Keratinocyte (primary cell): ENCODE measurements at regions not wholly inside any gene's neighbourhood (a gene's known extent, or its start where the extent isn't known, plus 50 kb on each side); places are given as distances from the start of the nearest gene placed in this dataset.

Source experiments
- DNase-seq: peaks from one replicate; pipeline ENCODE4 v3.0.0-alpha.2; 2011; ENCODE audit warnings: low read depth, missing footprints, low spot score
- FAIRE-seq: peaks from 2 replicates; lab custom pipeline; 2011; peaks lifted over from hg19 to GRCh38; lab: Jason Lieb, UNC
- H2AFZ ChIP-seq: 2 replicates; pipeline ENCODE4 v1.6.0; 2012; ENCODE audit warnings: low read length, control low read depth, inconsistent platforms; ENCODE audit not compliant: control insufficient read depth
- H3K27ac ChIP-seq: 2 replicates; pipeline ENCODE4 v1.5.1; 2011; ENCODE audit warnings: low read length; ENCODE audit not compliant: control insufficient read depth, insufficient read depth
- H3K27me3 ChIP-seq: 3 replicates; pipeline ENCODE4 v1.6.0; 2011; ENCODE audit warnings: low read length; ENCODE audit not compliant: control insufficient read depth, insufficient read depth; ENCODE audit errors: extremely low read depth
- H3K36me3 ChIP-seq, 2 experiments: 2 replicates in 1 of 2; 3 replicates in 1 of 2; pipeline ENCODE4 v1.5.1; 2011; ENCODE audit warnings: low read length in 2 of 2, mild to moderate bottlenecking in 1 of 2; ENCODE audit not compliant: control insufficient read depth in 2 of 2, insufficient read depth in 2 of 2; ENCODE audit errors: extremely low read depth in 1 of 2
- H3K4me1 ChIP-seq: 3 replicates; pipeline ENCODE4 v1.5.1; 2011; ENCODE audit warnings: low read length; ENCODE audit not compliant: control insufficient read depth, insufficient read depth; ENCODE audit errors: extremely low read depth
- H3K4me2 ChIP-seq: 3 replicates; pipeline ENCODE4 v1.6.0; 2011; ENCODE audit warnings: low read depth, low read length; ENCODE audit not compliant: control insufficient read depth, insufficient read depth; ENCODE audit errors: extremely low read depth
- H3K4me3 ChIP-seq, 3 experiments: fragments of 200-600 bp in 1 of 3; sonication (generic) in 1 of 3; 2 replicates in 2 of 3; 3 replicates in 1 of 3; pipeline ENCODE4 v1.5.1; 2011 to 2016; ENCODE audit warnings: low read length in 3 of 3, mild to moderate bottlenecking in 3 of 3, control low read depth in 2 of 3, inconsistent platforms in 1 of 3, low read depth in 1 of 3, mixed read lengths in 1 of 3, mixed run types in 1 of 3, moderate library complexity in 1 of 3; ENCODE audit not compliant: control insufficient read depth in 2 of 3, insufficient read depth in 2 of 3; ENCODE audit errors: extremely low read depth in 1 of 3
- H3K79me2 ChIP-seq: 2 replicates; pipeline ENCODE4 v1.6.0; 2012; ENCODE audit warnings: low read length; ENCODE audit not compliant: control insufficient read depth, insufficient read depth
- H3K9ac ChIP-seq: 3 replicates; pipeline ENCODE4 v1.6.0; 2011; ENCODE audit warnings: low read length; ENCODE audit not compliant: control insufficient read depth, insufficient read depth; ENCODE audit errors: extremely low read depth
- H3K9me1 ChIP-seq: 3 replicates; pipeline ENCODE4 v1.6.0; 2011; ENCODE audit warnings: low read length; ENCODE audit not compliant: control insufficient read depth, insufficient read depth; ENCODE audit errors: extremely low read depth
- H3K9me3 ChIP-seq: 2 replicates; pipeline ENCODE4 v1.5.1; 2012; ENCODE audit warnings: low read depth, low read length; ENCODE audit not compliant: control insufficient read depth
- H4K20me1 ChIP-seq: 3 replicates; pipeline ENCODE4 v1.6.0; 2011; ENCODE audit warnings: low read length; ENCODE audit not compliant: control insufficient read depth, insufficient read depth; ENCODE audit errors: extremely low read depth
- CTCF ChIP-seq, 3 experiments: IDR thresholded peaks in 1 of 3; conservative IDR thresholded peaks in 1 of 3; optimal IDR thresholded peaks in 1 of 3; 2 replicates in 2 of 3; 3 replicates in 1 of 3; pipeline versions ENCODE3 to v1.5.1; 2011; ENCODE audit warnings: low read length in 3 of 3, mild to moderate bottlenecking in 3 of 3, moderate library complexity in 2 of 3, control low read depth in 1 of 3, inconsistent platforms in 1 of 3; ENCODE audit not compliant: insufficient read depth in 2 of 3; ENCODE audit errors: extremely low read depth in 1 of 3
- EZH2 ChIP-seq: IDR thresholded peaks from one replicate; pipeline ENCODE4 v1.6.1; 2012; ENCODE audit warnings: inconsistent platforms, mild to moderate bottlenecking, low read length, moderate library complexity
- dilution Hi-C: fragments of 300-500 bp; cut with MboI; formaldehyde crosslinking; loops from one replicate; pipeline ENCODE4 v1.7.0; 2020; ENCODE audit warnings: low sequenced_read_pairs; ENCODE audit not compliant: extremely low pct_ligation_motif_present

- dilution Hi-C loops = no loop called here
- FAIRE-seq (no peak), DNase-seq (no peak)
- TF ChIP-seq EZH2 (no peak), CTCF (optimal IDR thresholded peaks at IDR 0.05 in 1 of 3, IDR thresholded peaks at IDR 0.05 in 1 of 3, conservative IDR thresholded peaks at IDR 0.05 in 1 of 3; ENCODE audit: extremely low read depth in 1 of 3, insufficient read depth in 2 of 3, low read length in 3 of 3) (no peak)
- H3K36me3 ChIP-seq = no peaks in the 10 kb centered on the region
- H4K20me1 ChIP-seq = no peaks in the 10 kb centered on the region
- no peak overlapping the region for H3K27ac ChIP-seq
- H3K9me1 ChIP-seq = no peaks in the 10 kb centered on the region
- no peaks in the 10 kb centered on the region for H3K27me3 ChIP-seq
- H3K9ac ChIP-seq = no peak overlapping the region
- H3K4me3 ChIP-seq = no peak overlapping the region
- H3K9me3 ChIP-seq = no peaks in the 10 kb centered on the region
- H3K4me1 ChIP-seq = no peaks in the 10 kb centered on the region
- no peak overlapping the region for H2AFZ ChIP-seq
- H3K79me2 ChIP-seq = no peaks in the 10 kb centered on the region
- H3K4me2 ChIP-seq = no peak overlapping the region
Measured at GRCh38 chr3:110400315-110400714, 671.3 kb upstream of the NECTIN3 start.

GRCh38 chr3:110405830-110406585 lies 665.6 kb upstream of the NECTIN3 start:
- Histone ChIP-seq H3K9me1 (no peaks in the 10 kb centered on the region), H4K20me1 (no peaks in the 10 kb centered on the region), H3K36me3 (no peaks in the 10 kb centered on the region), H3K79me2 (no peaks in the 10 kb centered on the region), H3K27ac (no peak overlapping the region), H3K27me3 (no peaks in the 10 kb centered on the region), H3K9me3 (no peaks in the 10 kb centered on the region), H2AFZ (no peak overlapping the region), H3K4me2 (no peak overlapping the region), H3K4me1 (no peaks in the 10 kb centered on the region), H3K9ac (no peak overlapping the region), H3K4me3 (no peak overlapping the region)
- DNase-seq = no peak
- no peak for TF ChIP-seq CTCF (optimal IDR thresholded peaks at IDR 0.05 in 1 of 3, IDR thresholded peaks at IDR 0.05 in 1 of 3, conservative IDR thresholded peaks at IDR 0.05 in 1 of 3; ENCODE audit: extremely low read depth in 1 of 3, insufficient read depth in 2 of 3, low read length in 3 of 3)
- TF ChIP-seq EZH2 = no peak
- no peak for FAIRE-seq
- dilution Hi-C loops = no loop called here
